ENCODE measurements at regions not wholly inside any gene's neighbourhood (a gene's known extent, or its start where the extent isn't known, plus 50 kb on each side); places are given as distances from the start of the nearest gene placed in this dataset.

DNA sequence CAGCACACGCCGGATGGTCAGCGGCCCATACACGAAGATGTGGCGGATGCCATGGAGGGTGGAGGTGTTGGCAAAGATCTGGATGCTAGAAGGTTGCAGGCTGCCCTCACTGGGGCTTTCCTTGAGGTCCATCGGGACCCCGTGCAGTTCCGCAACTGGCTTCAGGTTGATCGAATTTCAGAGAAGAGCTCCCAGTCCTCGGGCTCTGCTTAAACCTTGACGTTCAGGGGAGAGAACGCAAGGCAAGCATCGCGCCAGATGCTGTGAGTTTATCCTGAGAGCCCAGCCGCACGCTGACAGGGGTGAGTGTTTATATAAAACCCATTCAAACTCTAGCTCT, 98.7 kb upstream of the CCL2 start:
- no peak for DNase-seq

DNA sequence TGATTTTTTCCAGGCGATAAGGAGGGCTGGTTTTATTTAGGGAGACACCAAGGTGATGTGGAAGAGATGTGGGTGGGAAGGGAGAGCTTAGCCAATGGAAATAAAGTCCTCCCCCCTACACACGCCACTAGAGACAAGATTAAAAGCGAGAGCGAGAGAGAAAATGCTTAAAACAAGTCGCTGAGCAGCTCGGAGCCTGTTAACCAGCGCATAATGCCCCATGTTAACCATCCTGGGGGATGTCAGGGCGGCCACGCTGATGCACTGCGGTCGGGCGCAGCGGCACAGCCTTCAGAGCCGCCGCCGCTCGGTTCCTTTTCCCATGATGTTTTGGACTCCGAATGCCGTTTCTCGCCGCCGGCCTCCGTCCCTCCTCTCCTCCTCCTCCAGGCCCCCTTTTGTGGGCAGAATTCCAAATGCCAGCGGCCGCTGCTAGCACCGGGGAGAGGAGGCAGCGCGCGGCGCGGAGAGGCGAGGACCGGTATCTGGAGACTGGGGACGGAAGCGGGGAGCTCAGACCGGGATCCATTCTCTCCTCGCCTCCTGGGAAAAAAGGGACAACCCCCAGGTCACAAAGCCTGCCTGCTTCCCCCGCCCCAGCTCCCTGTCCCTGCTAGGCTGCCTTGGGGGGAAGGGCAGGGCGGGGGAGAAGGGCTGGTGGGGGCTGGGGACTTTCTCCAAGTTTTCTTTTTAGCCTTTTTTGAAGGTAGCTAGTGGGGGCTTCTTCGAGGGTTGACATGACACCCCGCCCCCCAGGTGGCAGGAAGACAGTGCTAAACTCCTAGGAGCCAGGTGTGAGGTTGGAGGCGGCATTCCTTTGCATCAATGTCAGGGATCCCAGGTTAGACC, 98.1 kb upstream of the CCL2 start:
- no peak for DNase-seq

DNA sequence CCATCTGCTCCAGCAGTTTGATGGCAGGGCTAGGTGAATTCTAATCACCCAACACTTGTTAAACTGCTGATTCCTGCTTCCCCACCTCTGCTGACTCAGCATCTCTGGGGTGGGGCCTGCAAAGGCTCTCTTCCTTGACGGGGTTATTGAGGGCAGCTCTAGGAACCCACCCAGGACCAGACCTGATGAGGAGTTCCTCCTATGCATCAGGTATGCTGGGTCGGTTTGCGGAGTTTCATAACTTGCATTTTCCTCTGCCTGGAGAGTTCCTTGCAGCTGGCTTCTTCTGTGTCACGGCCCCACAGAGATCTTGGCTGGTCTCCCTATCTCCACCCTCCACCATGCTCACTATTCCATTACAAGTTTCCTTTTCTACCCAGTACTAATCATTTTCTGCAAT, 93.4 kb upstream of the CCL2 start:
- DNase-seq: no peak

DNA sequence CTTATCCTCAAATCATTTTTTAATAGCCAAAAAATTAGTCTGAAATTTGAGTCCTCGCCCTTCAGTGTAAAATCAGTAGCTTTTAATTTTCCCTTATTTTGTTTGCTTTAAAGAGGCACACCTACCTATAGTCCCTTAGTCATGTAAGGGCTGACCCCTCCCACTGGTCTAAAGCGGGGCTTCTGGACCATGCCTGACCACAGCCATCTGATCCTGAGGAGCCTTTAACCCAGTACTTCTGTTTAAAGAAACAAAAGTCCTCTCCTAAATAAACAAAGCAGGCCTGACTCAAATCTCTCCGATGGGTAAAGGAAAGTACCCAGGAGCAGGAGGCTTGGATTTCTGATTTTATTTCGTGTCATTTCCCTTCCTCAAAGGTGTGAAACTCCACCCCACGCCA, 92.0 kb upstream of the CCL2 start:
- no peak for DNase-seq

DNA sequence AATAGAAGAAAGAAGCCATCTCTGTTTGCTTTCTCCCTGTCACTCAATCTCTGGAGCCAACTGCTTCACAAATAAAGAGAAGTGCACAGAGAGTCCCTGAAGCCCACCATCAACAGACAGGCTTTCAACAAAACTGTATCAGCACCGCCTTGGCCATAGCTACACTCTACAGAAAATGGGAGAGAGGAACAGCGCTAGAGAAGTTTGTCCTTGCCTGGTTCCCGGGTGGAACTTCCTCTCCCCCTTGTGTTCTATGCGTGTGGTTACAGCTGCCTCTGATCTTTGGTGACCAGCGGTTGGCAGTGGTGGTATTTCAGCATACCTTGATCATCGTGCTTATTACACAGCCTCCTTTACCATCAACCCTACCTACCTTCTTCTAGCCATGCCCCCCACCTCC, 91.4 kb upstream of the CCL2 start:
- DNase-seq: peak in 1 of 2 experiments; percentile 2

DNA sequence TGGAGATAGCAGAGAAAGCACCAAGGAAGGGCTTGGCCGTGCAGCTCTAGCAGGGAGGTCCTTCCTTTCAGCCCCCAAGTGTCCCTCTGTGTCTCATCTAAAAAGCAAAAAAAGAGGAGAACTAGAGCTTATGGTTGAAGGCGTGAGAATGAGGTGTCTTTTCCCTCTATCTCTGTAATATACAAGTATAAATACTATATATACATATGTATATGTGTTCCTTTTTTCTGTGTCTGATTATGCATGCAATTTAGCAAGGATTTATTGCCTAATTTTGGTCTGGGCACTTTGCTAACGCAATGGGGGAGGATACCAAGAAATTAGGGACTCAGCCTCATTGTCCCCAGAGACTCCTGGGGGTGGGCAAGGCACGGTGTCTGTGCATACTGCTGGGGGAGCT, 90.2 kb upstream of the CCL2 start:
- no peak for DNase-seq

DNA sequence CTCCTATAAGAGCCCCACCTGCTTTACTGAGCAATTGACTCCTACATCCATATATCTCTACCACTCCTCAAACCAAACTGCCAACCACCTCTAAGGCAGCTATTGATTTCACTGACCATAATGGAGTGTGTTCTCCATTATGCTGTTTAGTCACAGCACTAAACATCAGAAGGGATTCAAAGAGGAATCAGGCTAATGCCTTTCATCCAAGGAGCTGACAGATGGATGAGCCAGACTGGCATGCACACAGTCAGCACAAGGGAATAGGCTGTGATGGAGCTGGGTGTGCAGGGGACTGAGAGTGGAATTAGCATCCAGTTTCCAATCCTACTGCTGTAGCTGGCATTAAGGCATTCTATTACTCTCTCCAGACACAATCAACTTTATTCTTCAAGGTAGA, 88.7 kb upstream of the CCL2 start:
- DNase-seq: no peak

DNA sequence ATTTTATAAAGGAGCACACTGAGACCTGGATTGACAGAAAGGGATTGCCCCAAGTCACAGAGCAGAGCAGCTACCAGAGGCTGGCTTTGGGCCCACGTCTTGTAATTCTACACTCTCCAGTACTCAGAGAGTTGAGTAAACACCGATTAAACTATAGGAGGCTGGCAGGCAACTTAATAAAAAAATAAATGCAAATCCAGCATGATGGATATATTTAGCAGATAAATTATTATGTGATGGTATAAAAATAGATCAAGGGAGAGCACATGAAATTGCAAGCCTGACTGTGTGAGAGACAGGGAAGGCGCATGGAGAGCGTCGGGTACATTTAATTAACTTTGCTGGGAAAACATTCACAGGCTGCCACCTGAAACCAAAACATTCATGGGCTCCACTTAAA, 87.7 kb upstream of the CCL2 start:
- no peak for DNase-seq

DNA sequence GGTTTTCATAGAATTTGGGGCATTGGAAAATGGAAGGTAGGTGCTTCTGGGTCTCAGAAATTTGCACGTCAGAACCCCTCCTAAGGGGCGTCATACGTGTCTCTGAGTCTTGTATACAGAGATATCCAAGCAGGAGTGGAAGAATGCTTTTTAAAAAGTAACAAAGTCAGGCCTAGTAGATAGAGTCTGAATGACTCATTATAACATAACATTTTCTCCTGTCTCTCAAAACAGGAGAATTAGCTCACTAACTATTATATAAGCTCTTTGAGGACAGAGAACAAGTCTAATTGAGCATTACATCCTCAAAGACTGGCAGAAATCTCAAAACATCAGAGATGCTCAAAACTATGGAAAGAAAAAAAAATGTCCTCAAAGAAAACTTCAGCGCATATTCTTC, 86.1 kb upstream of the CCL2 start:
- no peak for DNase-seq

DNA sequence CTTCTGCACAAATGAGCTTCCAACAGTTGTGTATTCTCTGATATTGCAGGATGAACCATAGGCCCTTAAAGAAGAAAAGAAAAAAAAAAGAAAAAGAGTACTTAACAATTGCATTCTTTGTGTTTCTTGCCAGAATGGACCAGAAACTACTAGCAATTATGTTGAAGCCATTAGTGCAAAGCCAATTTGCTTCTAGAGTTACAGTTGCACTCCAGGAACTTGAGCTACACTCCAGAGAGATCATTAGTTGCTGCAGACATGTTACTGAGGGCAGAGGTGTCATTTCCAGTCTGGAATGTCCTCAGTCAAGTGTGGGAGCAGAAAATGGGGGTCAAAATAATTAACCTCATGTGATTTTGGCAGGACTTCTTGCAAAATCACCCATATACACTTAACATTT, 85.6 kb upstream of the CCL2 start:
- DNase-seq: no peak

DNA sequence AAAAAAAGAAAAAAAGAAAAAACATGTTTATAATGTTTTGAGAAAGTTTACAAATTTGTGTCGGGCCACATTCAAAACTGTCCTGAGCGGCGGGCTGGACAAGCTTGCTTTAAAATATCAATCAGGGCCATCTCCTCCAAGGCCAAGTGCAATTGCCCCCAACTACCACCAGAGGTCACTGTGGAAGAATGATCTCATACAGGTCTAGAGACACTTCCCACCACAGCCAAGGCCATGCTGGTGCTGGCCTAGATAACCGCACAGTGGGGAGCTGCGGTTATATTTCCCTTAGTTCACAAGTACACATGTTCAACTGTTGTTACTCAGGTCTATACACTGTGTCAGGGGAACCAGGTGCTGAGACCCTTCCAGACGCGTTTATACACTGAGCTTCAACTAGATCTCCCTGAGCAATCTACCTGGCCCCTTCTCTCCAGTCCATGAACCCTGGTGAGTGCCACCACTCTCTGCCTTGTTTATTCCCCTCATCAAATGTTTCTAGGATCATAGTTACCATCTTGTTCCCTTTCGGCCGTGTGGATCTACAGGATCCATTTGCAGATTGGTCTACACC, 83.8 kb upstream of the CCL2 start:
- DNase-seq: peak; percentile 41 to 42

DNA sequence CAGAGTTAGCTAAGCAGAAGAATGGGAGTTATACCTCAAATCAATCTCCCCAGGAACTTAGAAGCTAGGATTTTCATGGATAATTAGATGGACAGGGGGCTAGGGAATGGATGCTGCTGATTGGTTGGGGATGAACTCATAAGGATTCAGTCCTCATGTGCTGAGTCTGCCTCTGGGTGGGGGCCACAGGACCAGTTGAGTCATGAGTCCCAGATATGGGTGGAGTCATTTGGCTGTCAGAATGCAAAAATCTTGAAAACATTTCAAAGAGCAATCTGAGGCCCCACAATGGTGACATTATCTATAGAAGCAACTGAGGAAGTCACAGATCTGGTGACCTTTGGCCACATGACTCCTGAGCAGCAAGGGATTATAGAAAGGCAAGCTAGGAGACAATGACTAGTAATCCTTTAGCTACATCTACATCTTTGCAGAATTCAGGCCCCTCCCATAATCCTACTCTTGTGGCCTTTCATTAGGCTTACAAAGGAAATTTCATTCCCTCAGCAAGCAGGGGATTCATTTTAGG, 82.6 kb upstream of the CCL2 start:
- DNase-seq: no peak

DNA sequence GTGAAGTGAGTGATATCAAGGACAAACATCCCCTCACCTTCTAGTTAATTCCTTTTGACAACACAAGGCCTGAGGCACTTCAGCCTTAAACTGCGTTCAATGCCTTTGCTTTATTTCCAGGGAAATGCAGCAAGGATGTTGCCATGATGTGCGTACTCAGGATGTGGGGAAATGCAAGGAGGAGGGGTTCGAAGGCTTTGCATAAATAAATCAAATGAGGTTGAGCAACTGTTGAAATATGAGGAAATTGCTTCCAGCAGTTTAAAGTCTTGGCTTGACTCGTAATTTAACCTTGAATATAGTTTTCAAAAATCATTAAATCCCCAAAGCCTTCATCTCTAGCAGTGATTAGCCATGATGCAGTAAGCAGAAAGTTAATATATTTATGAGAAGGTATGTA, 81.8 kb upstream of the CCL2 start:
- DNase-seq: no peak

DNA sequence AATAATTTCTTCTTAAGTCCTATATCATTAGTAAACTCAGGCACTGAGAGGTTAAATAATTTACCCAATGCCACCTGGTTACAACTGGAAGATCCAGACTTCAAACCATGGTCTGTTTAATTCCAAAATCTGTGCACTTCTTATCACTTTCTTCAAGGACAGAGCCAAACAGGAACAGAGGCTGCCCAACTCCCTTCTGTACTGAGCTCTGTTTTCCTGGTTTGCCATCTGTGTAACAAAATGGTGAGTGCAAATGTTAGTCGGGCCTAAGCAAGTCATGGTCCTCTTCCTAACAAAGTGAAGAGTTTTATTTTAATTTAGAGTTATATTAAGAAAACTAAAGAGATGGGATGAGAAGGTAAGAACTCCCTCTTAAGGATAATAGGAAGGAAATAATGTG, 80.6 kb upstream of the CCL2 start:
- DNase-seq: no peak

DNA sequence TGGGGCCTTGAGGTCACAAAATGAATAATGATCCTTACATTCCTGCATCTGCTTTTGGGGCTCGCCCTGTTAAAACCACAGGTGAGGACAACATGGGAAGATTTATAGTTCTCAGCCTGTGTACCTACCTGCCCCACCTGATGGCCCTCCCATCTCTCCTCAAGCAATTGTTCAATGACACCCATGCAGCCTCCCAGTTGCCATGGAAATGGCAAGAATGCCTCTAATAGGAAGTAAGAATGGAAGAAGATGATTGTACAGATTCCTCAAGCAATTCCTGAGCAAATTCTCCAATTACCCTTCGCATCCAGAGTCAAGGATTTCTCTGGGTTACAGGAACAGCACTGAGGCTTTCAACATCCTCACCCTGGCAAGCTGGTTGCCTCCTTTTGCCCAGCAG, 78.6 kb upstream of the CCL2 start:
- DNase-seq: no peak

DNA sequence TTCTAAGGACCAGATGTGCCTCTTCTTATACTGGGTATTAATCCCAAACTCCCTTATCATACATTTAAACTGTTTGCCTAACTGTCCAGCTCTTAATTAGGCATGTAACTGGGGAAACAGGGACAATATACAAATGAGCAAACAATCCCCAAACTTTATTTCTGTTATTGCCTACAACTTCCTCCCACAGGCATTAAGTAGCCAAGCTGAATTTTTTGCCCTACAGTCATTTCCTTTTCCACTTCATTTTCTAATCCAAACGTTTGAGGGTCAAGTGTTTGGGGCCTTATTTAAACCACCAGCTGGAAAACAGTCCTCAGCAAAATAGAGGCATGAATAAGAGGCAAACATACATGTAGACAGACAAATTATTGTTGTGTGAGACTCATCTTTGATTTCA, 77.4 kb upstream of the CCL2 start:
- DNase-seq: no peak

DNA sequence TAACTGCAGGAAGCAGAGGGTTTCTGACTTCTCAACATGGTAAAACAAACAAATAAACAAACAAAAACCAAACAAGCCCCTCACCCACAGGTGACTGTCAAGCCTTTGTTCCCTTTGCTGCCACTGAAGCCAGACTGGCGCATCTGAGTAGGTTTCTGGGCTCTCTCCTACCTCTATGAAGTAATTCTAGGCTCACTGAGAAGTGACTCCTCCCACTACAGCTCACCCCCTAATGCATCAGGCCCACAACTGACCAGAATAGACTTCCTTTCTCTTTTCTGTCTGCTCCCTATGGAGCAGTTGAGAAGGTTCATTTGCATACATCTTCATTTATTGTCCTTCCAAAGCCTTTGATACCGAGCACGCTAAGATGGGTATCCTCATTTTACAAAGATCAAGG, 77.0 kb upstream of the CCL2 start:
- DNase-seq: no peak

DNA sequence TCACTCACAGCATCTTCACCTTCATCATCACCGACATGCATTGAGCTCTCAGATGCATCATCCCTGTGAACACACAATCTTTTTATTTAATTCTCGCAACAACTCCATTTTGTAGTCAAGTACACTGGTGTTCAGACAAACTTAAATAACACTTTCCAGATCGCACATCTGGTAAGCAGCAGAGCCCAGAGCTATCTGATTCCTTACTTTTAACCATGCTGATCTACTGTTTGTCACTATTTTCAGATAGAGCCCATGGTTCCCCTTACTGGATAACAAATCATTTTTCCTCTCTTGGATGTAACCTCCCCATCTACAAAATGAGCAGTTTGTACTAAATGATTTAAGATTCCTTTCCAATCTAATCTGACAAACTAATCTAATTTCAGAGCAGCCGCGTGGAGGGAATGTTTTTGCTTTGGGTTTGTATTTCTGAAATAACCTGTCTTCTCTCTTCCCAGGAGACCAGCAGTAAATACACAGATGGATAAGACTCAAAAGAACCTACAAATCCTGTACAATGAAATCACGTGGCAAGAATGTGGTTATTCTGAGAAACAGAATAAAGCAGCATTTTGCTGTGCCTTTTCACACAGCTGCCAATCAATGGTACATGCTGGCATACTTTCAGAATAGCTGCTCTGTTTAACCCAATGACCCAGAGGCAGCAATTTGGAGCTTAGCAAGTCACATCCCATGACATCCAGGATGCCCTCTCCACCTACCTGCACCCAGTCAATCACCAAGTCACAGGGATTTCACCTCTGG, 72.9 kb upstream of the CCL2 start:
- DNase-seq: no peak

DNA sequence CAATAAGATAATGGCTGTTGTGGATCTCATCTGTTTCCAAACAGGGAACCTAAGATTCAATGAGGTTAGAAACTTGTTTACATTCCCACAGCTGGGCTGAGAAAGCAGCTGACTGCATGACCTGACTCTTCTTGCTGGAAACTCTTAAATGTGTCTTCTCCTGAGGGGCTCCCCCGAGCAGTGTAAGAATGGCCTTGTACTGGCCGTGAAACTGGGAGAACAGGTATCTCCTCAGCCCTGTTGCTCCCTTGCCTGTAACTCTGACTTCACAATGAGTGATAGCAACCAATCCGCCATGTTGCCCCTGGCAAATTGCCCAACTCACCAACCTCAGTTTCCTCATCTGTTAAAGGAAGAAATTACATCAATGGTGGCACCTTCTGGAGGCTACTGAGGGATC, 59.1 kb upstream of the CCL2 start:
- DNase-seq: no peak

DNA sequence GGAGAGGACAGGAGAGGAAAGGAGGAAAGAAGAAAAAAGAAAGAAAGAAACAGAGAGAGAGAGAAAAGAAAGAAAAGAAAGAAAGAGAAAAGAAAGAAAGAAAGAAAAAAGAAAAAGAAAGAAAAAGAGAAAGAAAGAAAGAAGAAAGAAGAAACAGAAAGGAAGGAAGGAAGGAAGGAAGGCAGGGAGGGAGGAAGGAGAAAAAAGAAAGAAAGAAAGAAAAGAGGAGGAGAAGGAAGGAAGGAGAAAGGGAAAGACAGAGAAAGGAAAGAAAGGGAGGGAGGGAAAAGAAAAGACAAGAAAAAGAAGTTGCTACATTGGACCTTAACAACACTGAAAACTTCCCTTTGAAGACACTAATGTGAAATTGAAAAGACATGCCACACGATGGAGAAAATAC, 56.6 kb upstream of the CCL2 start:
- DNase-seq: no peak

DNA sequence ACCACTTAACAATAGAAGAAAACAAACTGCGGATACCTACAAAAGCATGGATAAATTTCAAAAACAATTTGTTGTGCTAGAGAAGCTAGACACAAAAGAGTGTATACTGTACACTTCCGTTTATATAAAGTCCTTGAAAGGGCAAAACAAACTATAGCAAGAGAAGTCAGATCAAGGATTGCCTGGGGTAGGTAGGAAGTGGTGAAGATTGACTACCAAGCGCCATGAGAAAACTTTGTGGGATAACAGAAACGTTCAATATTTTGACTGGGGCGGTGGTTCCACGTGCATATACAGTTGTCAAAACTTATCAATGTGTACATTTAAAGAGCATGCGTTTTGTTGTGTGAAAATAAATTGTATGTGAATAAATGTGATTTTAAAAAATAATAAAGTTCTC, 55.6 kb upstream of the CCL2 start:
- DNase-seq: no peak

DNA sequence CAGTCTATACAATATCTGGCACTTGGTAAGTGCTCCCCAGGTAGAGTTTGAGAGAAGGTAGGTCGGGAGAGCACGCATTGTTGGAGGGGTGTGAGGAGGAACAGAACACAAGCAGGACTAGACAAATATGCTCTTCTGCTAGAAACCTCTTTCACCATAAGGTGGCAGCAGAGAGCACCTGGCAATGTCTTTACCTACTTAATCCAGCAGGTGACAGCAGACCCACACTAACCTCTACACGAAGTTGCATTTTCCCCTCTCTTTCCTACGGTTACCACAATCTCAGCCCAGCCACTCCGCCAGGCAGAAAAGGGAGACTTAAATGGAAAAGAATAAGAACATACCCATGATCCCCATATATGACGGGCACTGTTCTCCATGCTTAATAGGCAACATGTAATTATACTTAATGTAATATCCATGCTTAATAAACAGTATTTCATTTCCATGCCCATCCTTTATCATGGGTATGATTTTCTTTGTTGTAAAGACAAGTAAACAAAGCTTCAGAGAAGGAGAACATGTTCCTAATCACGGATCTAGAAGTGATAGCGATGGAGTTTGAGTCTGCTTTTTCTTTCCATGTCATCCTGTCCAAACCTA, 55.1 kb upstream of the CCL2 start:
- peak; percentile 38 to 68 for DNase-seq

DNA sequence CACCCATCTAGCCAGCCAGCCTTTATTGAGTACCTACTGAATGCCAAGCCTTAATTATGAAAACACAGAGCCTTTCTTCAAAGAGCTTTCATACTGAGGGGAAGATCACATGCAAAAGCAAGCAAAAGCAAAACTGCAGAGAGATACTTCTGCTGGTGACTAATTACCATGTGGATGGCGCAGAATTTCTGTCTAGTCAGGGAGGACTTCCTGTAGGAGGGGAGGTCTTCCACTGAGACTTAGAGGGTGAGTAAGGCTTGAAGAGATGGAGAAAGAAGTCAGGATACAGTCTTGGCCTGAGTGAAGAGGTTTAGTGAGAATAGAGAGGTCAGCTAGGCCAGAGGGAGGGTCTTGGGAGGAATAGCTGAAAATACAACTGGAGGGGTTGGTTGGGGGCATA, 53.9 kb upstream of the CCL2 start:
- no peak for DNase-seq

DNA sequence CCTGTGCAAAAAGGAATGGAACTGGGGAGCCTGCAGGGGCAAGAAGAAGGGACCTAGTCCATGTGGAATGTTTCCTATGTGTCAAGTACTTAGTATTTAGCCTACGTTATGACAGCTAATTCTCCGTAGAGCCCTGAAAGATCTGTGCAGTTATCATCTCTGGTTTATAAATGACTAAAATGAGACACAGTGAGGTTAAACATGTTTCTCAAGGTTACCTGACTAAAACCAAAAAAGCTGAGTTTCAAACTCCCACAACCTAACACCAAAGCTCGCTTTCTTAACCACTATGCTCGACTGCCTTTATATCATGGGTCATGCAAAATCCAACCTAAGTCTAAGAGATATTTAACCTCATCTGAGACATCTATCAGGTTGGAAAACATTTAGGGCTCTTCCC, 53.3 kb upstream of the CCL2 start:
- no peak for DNase-seq
